Stimulated activated naive CD8-positive, alpha-beta T cell treated with anti-CD3 and anti-CD28 coated beads, Interleukin-15, Interleukin-2, amounts not matched to agents 100 U/mL and 50 U/mL, for 24 hours (primary cell): ENCODE measurements at regions not wholly inside any gene's neighbourhood (a gene's known extent, or its start where the extent isn't known, plus 50 kb on each side); places are given as distances from the start of the nearest gene placed in this dataset.
"Not testable (repeated sequence)": the region's sequence is repeated elsewhere in the genome, so short reads cannot be mapped to it uniquely, and the experiment has no call there.

Source experiments
- ATAC-seq: fragments of 150-1000 bp; cut with Tn5 transposase; one replicate; pipeline ENCODE4 v1.10.0; 2021
- DNase-seq: peaks from one replicate; pipeline ENCODE4 v3.0.0; 2021

DNA sequence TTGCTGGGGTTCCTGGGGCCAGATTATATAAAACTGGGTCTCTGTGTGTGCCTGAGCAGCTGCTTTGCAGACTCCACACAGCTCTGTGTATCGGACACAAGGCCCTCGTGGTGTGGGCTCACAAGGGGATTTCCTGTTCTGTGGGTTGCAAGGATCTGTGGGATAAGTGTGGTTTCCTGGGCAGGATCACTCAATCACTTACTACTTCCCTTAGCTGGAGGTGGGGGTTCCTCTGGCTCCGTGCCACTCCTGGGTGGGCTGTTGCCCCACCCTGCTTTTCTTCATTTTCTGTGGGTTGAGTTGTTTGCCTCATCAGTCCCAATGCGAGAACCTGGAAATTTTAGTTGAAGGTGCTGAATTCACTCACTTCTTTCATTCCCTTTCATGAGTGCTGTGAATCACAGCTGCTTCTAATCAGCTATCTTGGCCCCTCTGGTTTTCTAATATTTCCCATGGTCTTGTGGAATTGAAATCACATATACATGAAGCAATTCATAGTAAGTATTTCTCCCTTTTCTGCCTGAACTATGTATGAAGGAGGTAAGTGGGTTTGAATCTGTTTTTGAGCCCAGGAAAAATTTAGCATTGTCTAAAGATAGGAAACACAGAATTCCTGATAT, 196.3 kb downstream of the DCDC2C start:
- ATAC-seq (no peak), DNase-seq (no peak)

DNA sequence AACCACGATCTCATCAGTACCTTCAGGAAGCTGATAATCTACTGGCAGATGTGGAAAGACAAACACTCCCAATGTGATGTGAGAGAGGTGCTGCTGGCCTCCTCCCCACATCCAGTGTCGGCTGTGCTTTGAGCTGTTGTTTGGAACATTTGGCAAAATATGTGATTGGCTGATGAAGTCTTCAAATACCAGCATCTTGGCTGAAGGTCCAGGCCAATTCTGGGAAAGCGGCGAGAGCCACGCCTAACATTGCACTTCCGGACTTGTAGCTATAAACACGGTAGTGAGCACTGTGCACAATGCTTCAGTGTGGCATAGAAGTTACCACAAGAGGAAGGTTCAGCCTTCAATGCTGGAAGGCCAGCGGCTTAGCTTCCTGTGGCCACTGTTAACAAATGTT, 198.8 kb downstream of the DCDC2C start:
- ATAC-seq (no peak), DNase-seq (no peak)

DNA sequence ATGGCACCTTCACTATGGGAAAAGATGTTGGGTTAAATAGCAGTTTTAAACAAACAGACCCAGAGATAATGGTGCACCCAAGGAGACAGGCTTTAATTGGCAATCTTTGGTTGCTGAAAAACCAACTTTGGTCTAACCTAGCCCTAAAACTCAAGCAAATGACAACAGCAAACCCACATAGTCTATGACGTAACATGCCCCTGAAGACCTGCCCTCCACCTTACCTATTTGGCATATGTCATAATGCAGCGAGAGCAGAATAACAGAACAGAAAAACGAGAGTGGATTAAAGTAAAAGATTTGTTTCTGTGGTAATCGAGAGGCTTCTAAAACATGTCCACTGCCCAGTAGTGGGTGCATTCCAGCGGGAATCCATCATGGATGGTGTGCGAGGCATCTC, 200.7 kb downstream of the DCDC2C start:
- ATAC-seq (no peak), DNase-seq (no peak)

DNA sequence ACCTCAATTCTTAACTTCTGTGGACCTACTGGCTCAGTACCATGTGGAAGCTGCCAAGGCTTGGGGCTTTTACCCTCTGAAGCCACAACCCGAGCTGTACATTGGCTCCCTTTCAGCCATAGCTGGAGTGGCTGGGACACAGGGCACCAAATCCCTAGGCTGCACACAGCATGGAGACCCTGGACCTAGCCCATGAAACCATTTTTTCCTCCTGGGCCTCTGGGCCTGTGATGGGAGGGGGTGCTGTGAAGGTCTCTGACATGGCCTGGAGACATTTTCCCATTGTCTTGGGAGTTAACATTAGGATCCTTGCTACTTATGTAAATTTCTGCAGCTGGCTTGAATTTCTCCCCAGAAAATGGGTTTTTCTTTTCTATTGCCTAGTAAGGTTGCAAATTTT, 205.1 kb downstream of the DCDC2C start:
- DNase-seq, ATAC-seq: not testable (repeated sequence)

DNA sequence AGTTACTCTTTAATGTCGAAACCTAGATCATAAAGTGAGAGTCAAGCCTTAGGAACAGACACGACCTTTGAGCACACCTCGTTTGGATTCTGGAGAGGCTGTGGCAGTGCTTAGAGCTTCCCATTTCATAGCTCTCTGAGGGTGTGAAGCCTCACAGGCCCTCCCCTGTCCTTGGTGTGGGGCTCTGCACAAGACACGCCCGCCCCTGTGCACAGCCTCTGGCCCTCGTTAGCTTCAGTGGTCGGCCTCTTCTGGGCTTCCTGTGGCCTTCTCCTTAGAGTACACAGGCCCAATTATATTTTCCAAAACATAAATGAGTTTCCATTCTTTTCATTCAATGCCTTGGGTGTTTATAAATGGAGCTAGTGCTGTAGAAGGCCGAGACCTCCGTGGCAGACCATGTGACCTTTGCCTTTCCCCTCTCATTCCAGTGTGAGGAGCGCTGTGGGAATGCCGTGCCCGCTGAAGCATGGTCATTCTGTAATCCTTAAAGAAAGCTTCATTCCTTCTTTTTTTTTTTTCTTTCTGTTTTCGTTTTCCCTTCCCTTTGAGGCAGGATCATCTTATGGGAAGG, 208.6 kb downstream of the DCDC2C start:
- DNase-seq (no peak), ATAC-seq (no peak)

DNA sequence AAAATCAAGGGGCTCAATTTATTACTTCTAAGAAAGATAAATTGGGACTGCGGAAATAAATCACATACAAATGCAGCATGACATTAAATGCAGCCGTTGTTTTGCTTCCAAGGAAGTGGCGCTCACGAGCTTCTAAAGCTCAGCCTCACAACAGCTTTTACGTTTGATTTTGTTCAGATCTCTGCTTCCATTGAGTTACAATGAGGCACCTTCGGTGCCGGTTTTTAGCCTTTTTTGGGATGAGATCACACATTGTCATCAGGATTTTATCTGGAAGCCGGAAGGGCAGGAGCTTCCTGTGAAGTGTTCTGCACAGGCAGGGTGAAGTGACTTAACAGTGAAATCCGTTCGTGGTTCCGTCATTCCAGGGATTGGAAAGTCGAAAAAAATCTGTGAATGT, 209.8 kb downstream of the DCDC2C start:
- no peak for DNase-seq
- no peak for ATAC-seq

DNA sequence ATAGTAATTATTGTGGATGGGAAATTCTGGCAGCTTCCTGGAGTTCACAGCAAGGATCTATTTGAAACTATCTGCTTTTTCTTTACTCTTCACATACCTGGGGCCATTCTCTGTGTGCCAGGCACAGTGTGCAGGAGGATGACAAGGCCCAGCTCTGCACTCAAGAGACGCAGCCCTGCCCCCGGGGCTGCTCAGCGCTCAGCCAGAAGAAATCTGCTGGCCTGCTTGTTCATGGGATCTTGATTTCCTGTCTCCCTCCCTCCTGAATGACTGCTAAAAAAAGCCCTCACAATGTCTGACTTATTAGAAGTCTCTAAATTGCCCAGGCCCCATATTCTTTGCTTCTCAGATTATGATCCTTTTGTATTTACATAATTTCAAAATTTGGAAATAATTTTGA, 210.9 kb downstream of the DCDC2C start:
- DNase-seq, result no peak
- ATAC-seq, result no peak

DNA sequence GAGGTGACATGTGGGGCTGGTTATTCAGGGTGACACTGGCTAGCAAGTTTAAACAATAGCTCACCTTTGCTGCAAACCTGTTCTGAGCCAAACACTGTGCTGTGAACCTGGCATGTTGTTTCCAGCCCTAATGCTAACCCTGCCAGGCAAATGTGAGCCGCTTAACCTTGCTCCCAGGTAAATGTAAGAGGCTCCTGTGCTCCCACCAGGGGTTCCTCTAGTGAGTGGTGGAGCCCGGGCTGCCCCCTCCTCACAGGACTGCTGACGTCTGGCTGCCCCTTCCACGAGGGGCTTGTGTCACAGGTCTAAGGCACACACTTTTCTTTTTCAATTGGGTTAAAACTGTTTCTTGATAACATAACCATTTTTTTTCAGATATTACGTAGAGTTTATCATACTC, 223.7 kb downstream of the DCDC2C start:
- ATAC-seq, result no peak

DNA sequence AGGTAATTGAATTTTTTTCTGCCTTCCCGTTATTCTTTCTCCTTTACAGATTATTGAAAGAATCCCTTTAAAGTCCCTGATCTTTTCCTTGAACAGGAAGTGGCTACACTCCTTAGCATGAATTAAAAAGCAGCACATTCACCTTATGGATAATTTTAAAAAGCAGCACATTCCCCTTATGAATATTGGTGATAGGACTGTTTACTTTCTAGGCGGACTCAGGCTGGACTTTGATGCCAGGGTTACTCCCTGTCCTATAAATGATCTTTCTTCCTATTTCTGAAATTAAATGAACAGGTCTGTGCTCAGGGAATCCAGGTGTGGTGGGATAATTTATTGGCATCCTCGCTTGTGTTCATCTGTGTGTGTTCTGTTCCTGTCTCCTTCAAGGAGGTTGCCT, 226.0 kb downstream of the DCDC2C start:
- ATAC-seq, result no peak
- DNase-seq, result no peak

More for the DNA sequence above, 223.7 kb downstream of the DCDC2C start:
- DNase-seq, result no peak

DNA sequence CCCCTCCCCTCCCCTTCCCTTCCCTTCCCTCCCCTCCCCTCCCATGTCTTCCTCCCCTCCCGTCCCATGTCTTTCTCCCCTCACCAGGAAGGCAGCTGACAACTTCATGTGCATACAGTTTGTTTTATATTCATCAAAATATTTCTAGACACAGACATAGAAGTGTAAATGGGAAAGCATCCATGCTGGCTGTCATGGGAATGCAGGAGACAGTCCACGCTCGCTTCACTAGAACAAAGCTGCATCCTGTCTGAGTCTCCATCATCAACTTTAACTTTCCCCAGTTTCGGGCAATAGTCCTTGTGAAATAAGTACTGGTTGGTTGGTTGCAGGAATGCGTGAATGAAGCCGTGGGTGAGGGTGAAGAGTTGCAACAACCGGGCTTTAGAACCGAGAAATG, 226.9 kb downstream of the DCDC2C start:
- ATAC-seq, result no peak
- no peak for DNase-seq

DNA sequence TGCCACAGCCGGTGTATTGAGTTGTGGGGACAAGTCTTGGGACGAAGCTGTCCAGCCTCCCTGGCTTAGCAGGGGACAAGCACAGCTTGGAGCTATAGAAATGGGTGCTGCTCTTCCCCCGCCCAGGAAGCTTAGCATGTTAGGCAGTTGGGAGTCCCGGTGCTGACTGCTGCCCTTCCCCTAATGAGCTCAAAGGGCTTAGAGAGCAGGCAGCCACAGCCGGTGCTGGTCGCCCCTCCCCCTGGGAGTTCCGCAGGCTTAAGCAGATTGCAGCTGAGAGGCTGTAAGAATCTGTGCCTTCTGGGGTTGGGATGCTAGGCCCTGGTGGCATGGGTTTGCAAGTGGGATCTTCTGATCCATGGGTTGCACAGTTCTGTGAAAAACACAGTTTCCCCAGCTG, 237.3 kb downstream of the DCDC2C start:
- DNase-seq (no peak), ATAC-seq (no peak)

DNA sequence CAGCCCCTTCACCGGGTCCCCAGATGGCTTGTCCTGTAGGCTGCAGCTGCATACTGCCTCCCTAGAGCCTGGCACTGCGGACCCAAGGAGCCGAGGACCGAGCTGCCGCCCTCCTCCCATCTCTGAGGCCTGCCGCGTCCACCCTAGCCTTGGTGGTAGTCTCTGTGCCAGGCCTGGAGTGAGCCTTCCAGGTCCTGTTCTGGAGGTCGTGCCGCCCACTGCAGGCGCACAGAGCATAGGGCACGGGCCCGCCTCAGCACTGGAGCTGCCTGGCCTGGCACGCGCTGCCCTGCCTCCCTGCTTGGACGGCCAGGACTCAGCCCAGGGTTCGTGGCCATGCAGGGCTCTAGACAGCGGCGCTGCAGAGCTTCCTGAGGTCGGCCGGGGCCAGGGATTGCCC, 239.5 kb downstream of the DCDC2C start:
- ATAC-seq (no peak), DNase-seq (no peak)

DNA sequence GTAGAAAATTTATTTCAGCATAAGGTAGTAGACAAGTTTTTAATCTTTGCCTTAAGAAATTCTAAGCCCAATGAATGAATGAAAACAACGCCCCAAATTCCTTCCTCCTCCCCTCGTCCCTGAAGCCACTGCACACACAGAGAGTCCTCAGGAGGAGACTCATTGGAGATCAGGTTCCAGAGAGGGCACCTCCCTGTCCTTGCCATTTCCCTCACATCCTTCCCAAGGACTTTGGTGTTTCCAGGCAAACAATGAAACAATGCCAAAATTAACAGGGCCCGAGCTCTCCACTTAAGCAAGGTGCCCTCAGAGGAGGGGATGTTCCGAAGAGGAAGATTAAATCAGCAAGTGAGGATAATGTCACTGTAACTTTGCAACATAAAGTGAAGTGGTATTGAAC, 240.7 kb downstream of the DCDC2C start:
- ATAC-seq, result no peak
- no peak for DNase-seq

DNA sequence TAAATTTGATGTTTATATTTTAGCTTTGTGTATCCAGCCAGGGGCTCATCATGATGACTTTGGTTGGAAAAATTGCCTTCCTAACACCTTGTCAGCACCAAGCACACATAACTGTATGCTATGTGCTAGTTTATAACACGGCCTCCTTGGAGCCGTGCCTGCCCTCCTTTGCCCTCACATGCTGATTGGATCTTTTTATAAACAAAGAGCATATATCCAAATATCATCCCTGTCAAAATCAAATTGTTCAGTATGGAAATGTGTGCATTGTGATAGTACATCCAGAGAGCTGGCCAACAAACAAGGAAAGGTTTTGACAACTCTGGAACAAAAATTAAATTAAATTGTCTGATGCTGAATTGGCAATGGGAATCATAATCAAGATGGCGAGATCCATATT, 241.5 kb downstream of the DCDC2C start:
- ATAC-seq (no peak), DNase-seq (no peak)

DNA sequence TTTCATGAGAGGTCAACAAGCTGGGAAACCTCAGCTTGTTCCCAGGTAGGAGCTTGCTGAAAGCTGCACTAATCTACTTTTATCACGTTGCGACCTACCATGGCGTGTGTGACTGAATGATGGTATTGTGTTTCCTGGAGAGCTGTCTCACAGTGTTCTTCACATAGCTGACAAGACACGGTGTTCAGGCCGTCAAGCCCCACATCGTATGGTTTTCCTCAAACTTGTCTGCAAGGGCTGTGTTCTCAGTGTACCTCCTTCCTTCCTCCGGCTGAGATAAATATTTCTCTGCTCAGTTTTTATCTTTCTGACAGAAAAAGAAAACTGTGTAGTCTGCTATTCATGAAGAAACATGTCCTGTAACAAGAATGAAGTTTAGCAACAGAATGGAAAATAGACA, 244.8 kb downstream of the DCDC2C start:
- ATAC-seq (no peak), DNase-seq (no peak)

DNA sequence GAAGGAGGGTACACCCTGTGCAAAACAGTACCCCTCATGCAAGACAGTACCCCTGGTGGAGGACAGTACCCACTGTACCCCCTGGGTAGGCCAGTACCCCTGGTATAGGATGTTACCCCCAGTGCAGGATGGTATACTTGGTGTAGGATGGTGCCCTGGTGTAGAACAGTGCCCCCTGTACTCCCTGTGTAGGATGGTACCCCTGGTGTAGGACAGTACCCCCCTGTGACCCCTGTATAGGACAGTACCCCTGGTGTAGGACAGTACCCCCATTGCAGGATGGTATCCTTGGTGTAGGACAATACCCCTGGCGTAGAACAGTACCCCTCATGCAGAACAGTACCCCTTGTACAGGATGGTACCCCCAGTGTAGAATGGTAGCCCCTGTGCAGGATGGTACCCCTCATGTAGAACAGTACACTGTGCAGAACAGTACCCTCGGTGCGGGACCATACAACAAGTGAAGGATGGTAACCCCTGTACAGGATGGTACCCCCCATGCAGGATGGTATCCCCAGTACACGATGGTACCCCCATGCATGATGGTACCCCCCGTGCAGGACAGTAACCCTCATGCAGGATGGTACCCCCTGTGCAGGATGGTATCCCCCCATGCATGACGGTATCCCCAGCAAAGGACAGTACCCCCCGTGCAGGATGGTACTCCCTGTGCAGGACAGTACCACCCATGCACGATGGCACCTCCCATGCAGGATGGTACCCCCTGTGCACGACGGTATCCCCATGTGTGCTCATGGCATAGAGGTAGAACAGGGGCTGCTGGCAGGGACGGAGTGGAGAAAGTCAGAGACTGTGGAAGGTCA, 248.0 kb downstream of the DCDC2C start:
- no peak for ATAC-seq
- no peak for DNase-seq

DNA sequence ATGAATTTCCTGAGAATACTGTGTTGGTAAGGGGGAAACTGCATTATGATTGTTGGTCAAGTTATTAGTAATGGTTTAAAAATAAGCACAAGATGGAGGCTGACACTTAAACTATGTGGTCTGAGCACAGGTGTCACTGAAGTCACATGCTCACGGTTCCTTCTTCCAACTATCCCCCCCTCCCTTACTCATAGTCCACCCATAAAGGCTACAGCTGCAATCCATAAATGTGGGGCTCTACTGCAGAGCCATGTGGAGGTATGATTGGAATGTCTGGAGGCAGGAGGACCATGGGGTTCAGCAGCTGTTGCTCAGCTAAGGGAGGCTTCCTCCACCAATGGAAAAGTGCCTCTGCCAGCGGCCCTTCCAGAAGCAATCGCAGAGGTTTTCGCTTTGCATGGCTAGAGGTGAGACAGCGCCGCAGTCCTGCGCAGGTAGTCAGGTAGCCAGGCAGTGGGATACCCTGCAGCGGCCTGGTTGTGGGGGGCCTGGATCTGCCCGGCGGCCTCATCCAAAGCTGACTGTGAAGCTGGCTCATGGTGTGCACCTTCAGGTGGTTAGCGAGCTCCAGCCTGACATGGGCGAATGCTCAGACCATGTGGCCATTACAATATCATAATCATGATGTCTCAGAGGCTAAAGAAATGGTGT, 249.6 kb downstream of the DCDC2C start:
- DNase-seq, result no peak
- ATAC-seq, result no peak

DNA sequence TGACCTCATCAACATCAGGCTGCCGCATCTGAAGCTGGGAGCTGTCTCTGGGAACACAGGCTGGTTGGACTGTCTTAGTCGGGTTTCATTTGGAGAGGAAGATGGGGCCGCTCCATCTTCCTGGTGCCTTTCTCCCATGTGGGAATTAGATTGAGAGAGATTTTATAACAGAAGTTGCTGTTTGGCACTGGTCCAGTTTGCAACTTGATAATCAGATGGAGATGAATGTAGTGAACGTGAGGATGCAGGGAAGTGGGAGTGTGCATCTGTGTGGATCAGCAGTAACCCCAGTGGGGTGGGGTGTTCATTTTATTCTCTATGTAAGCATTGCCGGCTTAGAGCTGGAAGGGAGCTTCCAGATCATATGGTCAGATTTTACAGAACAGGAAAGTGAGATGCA, 250.9 kb downstream of the DCDC2C start:
- no peak for ATAC-seq
- DNase-seq, result no peak

DNA sequence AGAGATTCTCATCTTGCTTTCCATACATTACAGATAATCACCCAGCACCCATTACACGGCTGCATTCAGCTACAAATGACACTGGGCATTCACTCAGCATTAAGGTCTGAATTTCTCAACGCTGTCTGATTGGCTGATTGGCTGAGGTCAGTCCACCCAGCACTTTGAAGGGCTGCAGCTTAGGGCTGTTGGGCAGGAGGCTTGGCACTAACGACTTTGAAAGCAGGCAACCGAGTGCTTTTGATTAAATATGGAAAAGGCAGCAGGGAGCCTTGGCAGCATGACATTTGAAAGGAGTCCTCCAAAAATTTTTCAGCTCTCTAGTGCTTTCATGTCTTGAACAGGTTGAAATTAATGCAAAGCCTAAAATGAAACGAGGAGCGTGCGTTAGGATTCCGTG, 253.0 kb downstream of the DCDC2C start:
- ATAC-seq (no peak), DNase-seq (no peak)

DNA sequence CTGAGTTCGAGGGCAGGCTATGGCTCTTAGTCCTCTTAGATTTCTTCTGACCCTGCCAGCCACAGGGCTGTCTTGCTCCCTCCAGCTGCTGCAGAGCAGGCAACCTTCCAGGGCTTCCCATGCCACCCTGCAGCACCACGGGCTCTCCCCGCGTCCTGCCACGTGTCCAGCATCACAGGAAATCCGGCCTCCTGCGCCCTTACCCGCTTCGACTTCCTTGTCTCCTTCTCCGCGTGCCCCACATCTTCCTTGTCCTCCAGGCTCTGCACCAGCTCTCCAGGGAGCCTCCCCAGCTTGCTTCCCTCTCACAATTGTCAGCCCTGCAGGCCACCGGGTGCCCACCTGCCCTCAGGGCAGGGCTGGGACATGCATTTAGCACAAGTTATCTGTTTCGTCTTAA, 253.5 kb downstream of the DCDC2C start:
- DNase-seq, result no peak
- no peak for ATAC-seq

DNA sequence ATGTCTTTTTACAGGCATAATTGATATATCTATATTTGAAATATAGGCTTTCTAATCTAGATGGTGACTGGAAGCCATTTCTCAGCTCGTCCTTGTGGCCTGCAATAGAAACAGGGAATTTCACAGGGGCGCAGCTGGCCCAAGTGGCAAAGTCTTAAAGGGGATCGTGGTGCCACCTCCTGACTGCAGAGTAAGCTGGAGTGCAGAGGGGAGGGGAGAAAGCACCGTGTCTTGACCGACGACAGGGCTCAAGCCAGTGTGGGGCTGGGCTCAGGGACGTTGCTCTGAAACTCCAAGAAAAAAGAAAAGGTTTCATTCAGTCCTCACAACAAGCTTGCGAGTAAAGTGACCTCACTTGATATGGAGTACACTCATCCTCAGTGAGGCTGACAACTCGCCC, 255.1 kb downstream of the DCDC2C start:
- no peak for ATAC-seq
- DNase-seq, result no peak

DNA sequence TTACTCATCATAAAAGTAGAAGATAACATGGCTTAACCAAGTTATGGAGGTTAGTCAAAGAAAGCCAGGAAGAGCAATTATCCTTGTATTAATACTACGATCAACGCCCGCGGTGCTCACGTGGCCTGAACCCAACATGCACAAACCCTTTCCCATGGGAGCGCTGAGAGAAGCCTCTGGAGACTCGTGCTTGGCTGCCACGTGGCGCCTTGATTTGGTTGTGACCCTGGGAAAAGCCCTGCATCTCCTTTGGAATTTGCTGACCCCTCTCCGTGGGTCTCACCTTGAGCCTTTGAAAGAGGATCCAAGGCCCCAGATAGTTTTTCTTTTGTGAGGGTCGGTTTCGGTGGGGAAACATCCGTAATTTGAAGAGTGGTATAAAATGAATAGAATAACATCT, 255.6 kb downstream of the DCDC2C start:
- ATAC-seq, result no peak
- DNase-seq, result no peak

DNA sequence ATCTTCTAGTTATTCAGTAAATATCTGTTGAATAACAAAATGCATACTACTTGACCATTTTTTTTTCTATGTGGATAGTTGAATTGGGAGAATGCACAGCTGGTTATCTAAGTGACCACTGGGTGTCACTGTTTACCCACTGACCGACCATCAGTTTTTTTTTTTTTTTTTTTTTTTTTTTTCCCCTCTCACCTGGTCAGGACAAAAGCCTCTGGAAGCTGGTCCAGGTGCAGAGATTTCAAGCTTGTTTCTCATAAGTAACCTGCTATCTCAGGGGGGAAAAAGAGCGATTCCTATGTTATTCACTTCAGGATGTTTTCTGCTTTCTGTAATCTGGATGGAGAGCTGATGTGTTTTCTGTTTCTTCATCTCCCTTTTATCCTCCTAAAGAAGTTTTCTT, 256.0 kb downstream of the DCDC2C start:
- DNase-seq (no peak), ATAC-seq (no peak)
